HG03432 (cell line): ENCODE measurements at regions not wholly inside any gene's neighbourhood (a gene's known extent, or its start where the extent isn't known, plus 50 kb on each side); places are given as distances from the start of the nearest gene placed in this dataset.

Experiments used
- ATAC-seq: cut with Tn5 transposase; IDR thresholded peaks from one replicate; pipeline ENCODE4 v1.9.1; 2021; ENCODE audit warnings: mild to moderate bottlenecking, moderate library complexity; ENCODE audit not compliant: unreplicated experiment

- no peak for ATAC-seq
Measured at GRCh38 chr2:8197101-8197500, 484.8 kb upstream of the ID2 start.

GRCh38 chr2:8197825-8198224, 484.0 kb upstream of the ID2 start:
- no peak for ATAC-seq

- ATAC-seq, result no peak
Measured at GRCh38 chr2:8198766-8199382, 483.0 kb upstream of the ID2 start.

GRCh38 chr2:8202132-8202531, 479.7 kb upstream of the ID2 start:
- peak; percentile 95 for ATAC-seq

GRCh38 chr2:8203364-8203763, 478.5 kb upstream of the ID2 start:
- no peak for ATAC-seq

GRCh38 chr2:8204711-8205110, 477.1 kb upstream of the ID2 start:
- no peak for ATAC-seq

GRCh38 chr2:8209494-8209893, 472.4 kb upstream of the ID2 start:
- no peak for ATAC-seq

GRCh38 chr2:8211384-8211783, 470.5 kb upstream of the ID2 start:
- ATAC-seq, result no peak

GRCh38 chr2:8212239-8212638, 469.6 kb upstream of the ID2 start:
- no peak for ATAC-seq

GRCh38 chr2:8214036-8214615, 467.7 kb upstream of the ID2 start:
- ATAC-seq, result no peak

- peak; percentile 94 for ATAC-seq
Measured at GRCh38 chr2:8215159-8215863, 466.5 kb upstream of the ID2 start.

GRCh38 chr2:8215982-8216381, 465.9 kb upstream of the ID2 start:
- ATAC-seq, result no peak

- ATAC-seq, result no peak
Measured at GRCh38 chr2:8216397-8216796, 465.5 kb upstream of the ID2 start.

- ATAC-seq, result no peak
Measured at GRCh38 chr2:8217468-8218030, 464.3 kb upstream of the ID2 start.

GRCh38 chr2:8219096-8219495, 462.8 kb upstream of the ID2 start:
- no peak for ATAC-seq

- no peak for ATAC-seq
Measured at GRCh38 chr2:8219631-8220355, 462.1 kb upstream of the ID2 start.

GRCh38 chr2:8222979-8223694, 458.7 kb upstream of the ID2 start:
- ATAC-seq, result no peak

GRCh38 chr2:8223695-8224346, 458.0 kb upstream of the ID2 start:
- no peak for ATAC-seq

GRCh38 chr2:8224347-8225190, 457.3 kb upstream of the ID2 start:
- ATAC-seq, result no peak
